GM23338 (cell line): ENCODE measurements at regions not wholly inside any gene's neighbourhood (a gene's known extent, or its start where the extent isn't known, plus 50 kb on each side); places are given as distances from the start of the nearest gene placed in this dataset.

Experiments used
- CREB1 ChIP-seq: fragments of 250-450 bp; sonication (Bioruptor Pico); IDR thresholded peaks from 2 replicates; pipeline ENCODE4 v1.5.0; 2020; ENCODE audit warnings: low read depth, mild to moderate bottlenecking, moderate library complexity
- CTCF ChIP-seq, 2 experiments: fragments of 200-600 bp in 1 of 2; sonication (generic) in 1 of 2; conservative IDR thresholded peaks; 2 replicates each; pipeline versions ENCODE4 v1.5.1 to v1.6.1; 2016 to 2017; ENCODE audit warnings: antibody characterized with exemption in 2 of 2, low read depth in 2 of 2, mild to moderate bottlenecking in 2 of 2, moderate library complexity in 1 of 2
- ETS1 ChIP-seq: IDR thresholded peaks from 2 replicates; pipeline ENCODE4 v1.6.1; 2016; ENCODE audit warnings: antibody characterized with exemption
- EZH2 ChIP-seq: fragments of 200-600 bp; sonication (generic); IDR thresholded peaks from one replicate; pipeline ENCODE4 v1.8.0; 2017; ENCODE audit warnings: antibody characterized with exemption, mild to moderate bottlenecking, low read depth; ENCODE audit not compliant: unreplicated experiment
- EZH2phosphoT487 ChIP-seq: fragments of 200-600 bp; sonication (generic); IDR thresholded peaks from one replicate; pipeline ENCODE4 v1.8.1; 2018; ENCODE audit warnings: antibody characterized with exemption; ENCODE audit not compliant: unreplicated experiment
- JUNB ChIP-seq: IDR thresholded peaks from one replicate; pipeline ENCODE4 v1.6.1; 2016; ENCODE audit warnings: antibody characterized with exemption; ENCODE audit not compliant: unreplicated experiment
- NANOG ChIP-seq: IDR thresholded peaks from 2 replicates; pipeline ENCODE4 v1.6.1; 2016; ENCODE audit warnings: antibody characterized with exemption, borderline replicate concordance
- POLR2AphosphoS5 ChIP-seq: IDR thresholded peaks from 2 replicates; pipeline ENCODE4 v1.6.1; 2016; ENCODE audit warnings: antibody characterized with exemption, low read depth
- REST ChIP-seq: IDR thresholded peaks from one replicate; pipeline ENCODE4 v1.6.1; 2018; ENCODE audit warnings: antibody characterized with exemption; ENCODE audit not compliant: unreplicated experiment
- STAT1 ChIP-seq: IDR thresholded peaks from one replicate; pipeline ENCODE4 v1.6.1; 2016; ENCODE audit warnings: antibody characterized with exemption; ENCODE audit not compliant: unreplicated experiment
- ZNF114 ChIP-seq: fragments of 250-450 bp; sonication (Bioruptor Pico); IDR thresholded peaks from 2 replicates; pipeline ENCODE4 v1.5.0; 2020; ENCODE audit warnings: mild to moderate bottlenecking, moderate library complexity
- ZNF331 ChIP-seq: fragments of 250-450 bp; sonication (Bioruptor Pico); IDR thresholded peaks from 2 replicates; pipeline ENCODE4 v1.5.0; 2020; ENCODE audit warnings: low read depth, mild to moderate bottlenecking, moderate library complexity
- ZNF462 ChIP-seq: fragments of 250-450 bp; sonication (Bioruptor Pico); IDR thresholded peaks from 2 replicates; pipeline ENCODE4 v1.5.0; 2020; ENCODE audit warnings: mild to moderate bottlenecking, moderate library complexity

GRCh38 chr18:70382992-70383717, 94.3 kb downstream of the SOCS6 start:
- TF ChIP-seq REST (no peak), CTCF (conservative IDR thresholded peaks at IDR 0.05; ENCODE audit: low read depth in 2 of 2) (no peak), CREB1 (no peak), POLR2AphosphoS5 (no peak), EZH2 (no peak), EZH2phosphoT487 (no peak), ETS1 (no peak), JUNB (no peak), ZNF462 (CRISPR knock-in tag) (no peak), ZNF114 (CRISPR knock-in tag) (no peak), STAT1 (no peak), ZNF331 (CRISPR knock-in tag) (no peak), NANOG (no peak)
